ENCODE measurements at regions not wholly inside any gene's neighbourhood (a gene's known extent, or its start where the extent isn't known, plus 50 kb on each side); places are given as distances from the start of the nearest gene placed in this dataset.

- no peaks in the 10 kb centered on the region for H3K27me3 Mint-ChIP-seq (ENCODE audit: insufficient read depth, low read depth)
- H3K27ac ChIP-seq, result no peak overlapping the region
Observed at GRCh38 chr17:22511431-22511830, 819.1 kb downstream of the KCNJ18 start.

GRCh38 chr17:22512057-22512456, 819.7 kb downstream of the KCNJ18 start:
- no peaks in the 10 kb centered on the region for H3K4me1 Mint-ChIP-seq
- no peak overlapping the region for H2AFZ ChIP-seq (replicated peaks)
- H3K9me3 Mint-ChIP-seq, result peaks cover 35% of the 10 kb centered on the region
- no peak for DNase-seq (ENCODE audit: low spot score)
- no peak overlapping the region for H3K4me2 ChIP-seq
- H3K27me3 Mint-ChIP-seq (ENCODE audit: insufficient read depth, low read depth), result no peaks in the 10 kb centered on the region
- no peaks in the 10 kb centered on the region for H3F3A ChIP-seq (ENCODE audit: low read depth)
- no peaks in the 10 kb centered on the region for H4K20me1 ChIP-seq (ENCODE audit: low read depth)
- H3K27ac Mint-ChIP-seq, result no peak overlapping the region
- H3K36me3 Mint-ChIP-seq, result no peaks in the 10 kb centered on the region
- H3K9me3 ChIP-seq (ENCODE audit: low read depth), result peaks cover 14% of the 10 kb centered on the region
- H3K27ac ChIP-seq, result no peak overlapping the region
- no peaks in the 10 kb centered on the region for H3K36me3 ChIP-seq
- H3K4me1 ChIP-seq, result no peaks in the 10 kb centered on the region
- H3K27me3 ChIP-seq, result no peaks in the 10 kb centered on the region
- no peak for TF ChIP-seq EZH2 (IDR thresholded peaks at IDR 0.05)
- TF ChIP-seq CTCF (IDR thresholded peaks at IDR 0.05), result no peak
- no peak for TF ChIP-seq EZH2phosphoT487 (IDR thresholded peaks at IDR 0.05)
- H3K4me3 ChIP-seq, result no peak overlapping the region
- no peak overlapping the region for H3K4me3 Mint-ChIP-seq
- H3K9ac ChIP-seq, result no peak overlapping the region
- no peaks in the 10 kb centered on the region for H3K79me2 ChIP-seq (ENCODE audit: low read depth)

More at GRCh38 chr17:22511431-22511830, 819.1 kb downstream of the KCNJ18 start:
- H3K9me3 Mint-ChIP-seq, result peaks cover 36% of the 10 kb centered on the region
- no peaks in the 10 kb centered on the region for H3K36me3 Mint-ChIP-seq
- Histone ChIP-seq H3K9me3 (ENCODE audit: low read depth) (peaks cover 14% of the 10 kb centered on the region), H4K20me1 (ENCODE audit: low read depth) (no peaks in the 10 kb centered on the region), H2AFZ (replicated peaks) (no peak overlapping the region), H3K4me2 (no peak overlapping the region), H3K4me3 (no peak overlapping the region), H3K9ac (no peak overlapping the region), H3F3A (ENCODE audit: low read depth) (no peaks in the 10 kb centered on the region), H3K36me3 (no peaks in the 10 kb centered on the region), H3K27me3 (no peaks in the 10 kb centered on the region), H3K4me1 (no peaks in the 10 kb centered on the region), H3K79me2 (ENCODE audit: low read depth) (no peaks in the 10 kb centered on the region)
- H3K4me1 Mint-ChIP-seq, result no peaks in the 10 kb centered on the region
- no peak overlapping the region for H3K27ac Mint-ChIP-seq
- no peak for DNase-seq (ENCODE audit: low spot score)
- TF ChIP-seq EZH2 (IDR thresholded peaks at IDR 0.05) (no peak), EZH2phosphoT487 (IDR thresholded peaks at IDR 0.05) (no peak), CTCF (IDR thresholded peaks at IDR 0.05) (no peak)
- H3K4me3 Mint-ChIP-seq, result no peak overlapping the region

- H3K27ac Mint-ChIP-seq, result no peak overlapping the region
- H3K36me3 Mint-ChIP-seq, result no peaks in the 10 kb centered on the region
- Histone ChIP-seq H3K4me1 (no peaks in the 10 kb centered on the region), H3K27ac (no peak overlapping the region), H3K79me2 (ENCODE audit: low read depth) (no peaks in the 10 kb centered on the region), H3K4me2 (no peak overlapping the region), H3K9ac (no peak overlapping the region), H2AFZ (replicated peaks) (no peak overlapping the region), H3K36me3 (no peaks in the 10 kb centered on the region), H4K20me1 (ENCODE audit: low read depth) (no peaks in the 10 kb centered on the region), H3F3A (ENCODE audit: low read depth) (no peaks in the 10 kb centered on the region), H3K9me3 (ENCODE audit: low read depth) (peaks cover 14% of the 10 kb centered on the region), H3K27me3 (no peaks in the 10 kb centered on the region), H3K4me3 (no peak overlapping the region)
- no peak overlapping the region for H3K4me3 Mint-ChIP-seq
- no peaks in the 10 kb centered on the region for H3K4me1 Mint-ChIP-seq
- H3K9me3 Mint-ChIP-seq, result peaks cover 36% of the 10 kb centered on the region
- no peak for TF ChIP-seq EZH2 (IDR thresholded peaks at IDR 0.05)
- no peak for TF ChIP-seq EZH2phosphoT487 (IDR thresholded peaks at IDR 0.05)
- TF ChIP-seq CTCF (IDR thresholded peaks at IDR 0.05), result no peak
- H3K27me3 Mint-ChIP-seq (ENCODE audit: insufficient read depth, low read depth), result no peaks in the 10 kb centered on the region
- DNase-seq (ENCODE audit: low spot score), result no peak
Observed at GRCh38 chr17:22512506-22512905, 820.2 kb downstream of the KCNJ18 start.

Data from neural progenitor cell (in vitro differentiated cells).